ENCODE measurements at regions not wholly inside any gene's neighbourhood (a gene's known extent, or its start where the extent isn't known, plus 50 kb on each side); places are given as distances from the start of the nearest gene placed in this dataset.
"Not testable (repeated sequence)": the region's sequence is repeated elsewhere in the genome, so short reads cannot be mapped to it uniquely, and the experiment has no call there.

GRCh38 chr9:24293386-24293785, 252.3 kb downstream of the IZUMO3 start:
- 42% methylated on average over 4 of the region's 4 CpGs for WGBS
- no peak for DNase-seq (ENCODE audit: extremely low spot score)
- Histone ChIP-seq H3K4me3 (ENCODE audit: low read depth, low read length) (no peak overlapping the region), H3K36me3 (ENCODE audit: insufficient read depth) (no peaks in the 10 kb centered on the region), H3K4me1 (ENCODE audit: insufficient read depth) (no peaks in the 10 kb centered on the region), H3K27ac (ENCODE audit: low read depth) (no peak overlapping the region)

GRCh38 chr9:24286761-24287160, 258.9 kb downstream of the IZUMO3 start:
- DNase-seq (ENCODE audit: extremely low spot score): no peak
- WGBS: 61% methylated on average over 3 of the region's 3 CpGs
- Histone ChIP-seq H3K27ac (ENCODE audit: low read depth) (no peak overlapping the region), H3K4me1 (ENCODE audit: insufficient read depth) (no peaks in the 10 kb centered on the region), H3K36me3 (ENCODE audit: insufficient read depth) (no peaks in the 10 kb centered on the region), H3K4me3 (ENCODE audit: low read depth, low read length) (no peak overlapping the region)

GRCh38 chr9:24258626-24259025, 287.1 kb downstream of the IZUMO3 start:
- 38% methylated on average over 1 of the region's 1 CpG for WGBS
- H3K27ac ChIP-seq (ENCODE audit: low read depth): no peak overlapping the region
- no peak overlapping the region for H3K4me3 ChIP-seq (ENCODE audit: low read depth, low read length)
- no peaks in the 10 kb centered on the region for H3K36me3 ChIP-seq (ENCODE audit: insufficient read depth)
- no peaks in the 10 kb centered on the region for H3K4me1 ChIP-seq (ENCODE audit: insufficient read depth)
- DNase-seq (ENCODE audit: extremely low spot score): no peak

- WGBS: 71% methylated on average over 1 of the region's 1 CpG
- no peaks in the 10 kb centered on the region for H3K4me1 ChIP-seq (ENCODE audit: insufficient read depth)
- H3K4me3 ChIP-seq (ENCODE audit: low read depth, low read length): no peak overlapping the region
- no peak overlapping the region for H3K27ac ChIP-seq (ENCODE audit: low read depth)
- DNase-seq (ENCODE audit: extremely low spot score): no peak
- H3K36me3 ChIP-seq (ENCODE audit: insufficient read depth): no peaks in the 10 kb centered on the region
These were observed 288.0 kb downstream of the IZUMO3 start for GRCh38 chr9:24257726-24258125.

GRCh38 chr9:24245988-24246387, 299.7 kb downstream of the IZUMO3 start:
- Histone ChIP-seq H3K4me1 (ENCODE audit: insufficient read depth) (no peaks in the 10 kb centered on the region), H3K27ac (ENCODE audit: low read depth) (no peak overlapping the region), H3K4me3 (ENCODE audit: low read depth, low read length) (no peak overlapping the region), H3K36me3 (ENCODE audit: insufficient read depth) (no peaks in the 10 kb centered on the region)
- no peak for DNase-seq (ENCODE audit: extremely low spot score)
- 39% methylated on average over 2 of the region's 2 CpGs for WGBS

- 67% methylated on average over 3 of the region's 3 CpGs for WGBS
These were observed 303.1 kb downstream of the IZUMO3 start for GRCh38 chr9:24242576-24242975.

GRCh38 chr9:24218656-24219055, 327.0 kb downstream of the IZUMO3 start:
- Histone ChIP-seq H3K4me3 (ENCODE audit: low read depth, low read length) (no peak overlapping the region), H3K36me3 (ENCODE audit: insufficient read depth) (no peaks in the 10 kb centered on the region), H3K27ac (ENCODE audit: low read depth) (no peak overlapping the region), H3K4me1 (ENCODE audit: insufficient read depth) (no peaks in the 10 kb centered on the region)
- WGBS: 67% methylated on average over 2 of the region's 2 CpGs
- no peak for DNase-seq (ENCODE audit: extremely low spot score)

More at GRCh38 chr9:24242576-24242975, 303.1 kb downstream of the IZUMO3 start:
- Histone ChIP-seq H3K4me3 (ENCODE audit: low read depth, low read length) (no peak overlapping the region), H3K27ac (ENCODE audit: low read depth) (no peak overlapping the region), H3K4me1 (ENCODE audit: insufficient read depth) (no peaks in the 10 kb centered on the region), H3K36me3 (ENCODE audit: insufficient read depth) (no peaks in the 10 kb centered on the region)
- DNase-seq (ENCODE audit: extremely low spot score): no peak

- no peak for DNase-seq (ENCODE audit: extremely low spot score)
- no peaks in the 10 kb centered on the region for H3K4me1 ChIP-seq (ENCODE audit: insufficient read depth)
- H3K4me3 ChIP-seq (ENCODE audit: low read depth, low read length): no peak overlapping the region
- 84% methylated on average over 2 of the region's 2 CpGs for WGBS
- H3K36me3 ChIP-seq (ENCODE audit: insufficient read depth): no peaks in the 10 kb centered on the region
- no peak overlapping the region for H3K27ac ChIP-seq (ENCODE audit: low read depth)
These were observed 335.1 kb downstream of the IZUMO3 start for GRCh38 chr9:24210641-24211040.

GRCh38 chr9:24189986-24190385, 355.7 kb downstream of the IZUMO3 start:
- DNase-seq (ENCODE audit: extremely low spot score): no peak
- Histone ChIP-seq H3K4me1 (ENCODE audit: insufficient read depth) (no peaks in the 10 kb centered on the region), H3K27ac (ENCODE audit: low read depth) (no peak overlapping the region), H3K4me3 (ENCODE audit: low read depth, low read length) (no peak overlapping the region), H3K36me3 (ENCODE audit: insufficient read depth) (no peaks in the 10 kb centered on the region)
- WGBS: 73% methylated on average over 1 of the region's 1 CpG

GRCh38 chr9:24180572-24180971, 354.5 kb upstream of the ELAVL2 start:
- 75% methylated on average over 1 of the region's 1 CpG for WGBS

GRCh38 chr9:24144796-24145195, 318.8 kb upstream of the ELAVL2 start:
- 79% methylated on average over 3 of the region's 3 CpGs for WGBS
- Histone ChIP-seq H3K36me3 (ENCODE audit: insufficient read depth) (no peaks in the 10 kb centered on the region), H3K27ac (ENCODE audit: low read depth) (no peak overlapping the region), H3K4me3 (ENCODE audit: low read depth, low read length) (no peak overlapping the region), H3K4me1 (ENCODE audit: insufficient read depth) (no peaks in the 10 kb centered on the region)
- no peak for DNase-seq (ENCODE audit: extremely low spot score)

More at GRCh38 chr9:24180572-24180971, 354.5 kb upstream of the ELAVL2 start:
- H3K4me3 ChIP-seq (ENCODE audit: low read depth, low read length); DNase-seq (ENCODE audit: extremely low spot score); H3K4me1 ChIP-seq (ENCODE audit: insufficient read depth); H3K36me3 ChIP-seq (ENCODE audit: insufficient read depth); H3K27ac ChIP-seq (ENCODE audit: low read depth): not testable (repeated sequence)

- DNase-seq (ENCODE audit: extremely low spot score): not testable (repeated sequence)
These were observed 309.0 kb upstream of the ELAVL2 start for GRCh38 chr9:24135072-24135471.

GRCh38 chr9:24132244-24132643, 306.2 kb upstream of the ELAVL2 start:
- WGBS: 60% methylated on average over 2 of the region's 2 CpGs
- no peak for DNase-seq (ENCODE audit: extremely low spot score)
- no peaks in the 10 kb centered on the region for H3K36me3 ChIP-seq (ENCODE audit: insufficient read depth)
- no peak overlapping the region for H3K27ac ChIP-seq (ENCODE audit: low read depth)
- no peak overlapping the region for H3K4me3 ChIP-seq (ENCODE audit: low read depth, low read length)
- no peaks in the 10 kb centered on the region for H3K4me1 ChIP-seq (ENCODE audit: insufficient read depth)

More at GRCh38 chr9:24135072-24135471, 309.0 kb upstream of the ELAVL2 start:
- H3K4me1 ChIP-seq (ENCODE audit: insufficient read depth); H3K36me3 ChIP-seq (ENCODE audit: insufficient read depth); H3K27ac ChIP-seq (ENCODE audit: low read depth); H3K4me3 ChIP-seq (ENCODE audit: low read depth, low read length): not testable (repeated sequence)
- 98% methylated on average over 29 of the region's 29 CpGs for WGBS

GRCh38 chr9:24127519-24127918, 301.5 kb upstream of the ELAVL2 start:
- DNase-seq (ENCODE audit: extremely low spot score): no peak
- WGBS: 50% methylated on average over 1 of the region's 1 CpG
- no peaks in the 10 kb centered on the region for H3K36me3 ChIP-seq (ENCODE audit: insufficient read depth)
- H3K27ac ChIP-seq (ENCODE audit: low read depth): no peak overlapping the region
- no peaks in the 10 kb centered on the region for H3K4me1 ChIP-seq (ENCODE audit: insufficient read depth)
- no peak overlapping the region for H3K4me3 ChIP-seq (ENCODE audit: low read depth, low read length)

- no peaks in the 10 kb centered on the region for H3K36me3 ChIP-seq (ENCODE audit: insufficient read depth)
- DNase-seq (ENCODE audit: extremely low spot score): no peak
- 76% methylated on average over 5 of the region's 5 CpGs for WGBS
- no peak overlapping the region for H3K4me3 ChIP-seq (ENCODE audit: low read depth, low read length)
- H3K27ac ChIP-seq (ENCODE audit: low read depth): no peak overlapping the region
- no peaks in the 10 kb centered on the region for H3K4me1 ChIP-seq (ENCODE audit: insufficient read depth)
These were observed 292.1 kb upstream of the ELAVL2 start for GRCh38 chr9:24118190-24118589.

Data from urinary bladder (tissue), 3 donors.